GM18498 (cell line): ENCODE measurements at regions not wholly inside any gene's neighbourhood (a gene's known extent, or its start where the extent isn't known, plus 50 kb on each side); places are given as distances from the start of the nearest gene placed in this dataset.
"Not testable (repeated sequence)": the region's sequence is repeated elsewhere in the genome, so short reads cannot be mapped to it uniquely, and the experiment has no call there.

Experiments
- ATAC-seq: cut with Tn5 transposase; IDR thresholded peaks from one replicate; pipeline ENCODE4 v1.9.1; 2021; ENCODE audit warnings: mild to moderate bottlenecking, moderate library complexity; ENCODE audit not compliant: unreplicated experiment

DNA sequence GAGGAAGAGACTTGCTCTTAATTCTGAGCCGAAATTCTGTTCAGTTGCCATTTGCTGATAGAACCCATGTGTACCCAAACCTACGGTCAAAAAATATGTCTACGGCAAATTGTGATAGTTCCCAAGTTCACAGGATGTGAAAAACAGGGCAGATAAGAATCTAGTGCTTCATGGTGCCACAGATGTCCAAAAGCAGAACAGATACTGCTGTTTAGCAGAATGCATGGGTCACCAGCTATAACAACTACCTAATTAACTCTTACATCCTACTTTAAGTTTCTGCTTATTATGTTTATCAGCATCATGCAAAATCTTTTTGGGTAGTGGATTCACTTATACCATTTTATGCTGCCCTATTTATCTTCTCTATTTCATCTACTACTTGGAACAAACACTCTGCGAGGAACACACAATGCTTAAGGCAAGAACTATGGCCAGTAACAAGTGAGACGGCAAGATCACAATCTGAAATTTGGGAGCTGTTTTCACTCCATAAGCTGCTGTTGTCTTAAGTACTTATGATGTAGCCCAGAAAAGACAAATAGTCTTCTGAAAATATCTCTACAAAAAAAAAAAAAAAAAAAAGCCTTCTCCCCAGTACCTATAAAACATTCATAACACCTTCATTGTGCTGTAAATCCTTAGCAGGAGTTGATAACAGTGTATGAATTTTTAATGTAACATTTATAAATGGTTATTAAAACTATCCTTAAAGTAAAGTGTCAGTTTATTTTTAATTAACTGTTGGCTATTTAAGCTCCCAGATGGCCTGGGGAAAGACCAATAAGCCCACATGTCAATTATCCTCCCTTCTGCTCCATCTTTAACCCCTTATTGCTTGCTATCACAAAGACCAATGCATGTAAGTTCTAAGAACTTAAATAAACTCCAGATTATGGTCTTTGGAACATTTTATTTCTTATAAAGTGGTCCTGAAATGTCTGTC, 232.3 kb downstream of the TLR4 start:
- ATAC-seq, result peak; percentile 99

DNA sequence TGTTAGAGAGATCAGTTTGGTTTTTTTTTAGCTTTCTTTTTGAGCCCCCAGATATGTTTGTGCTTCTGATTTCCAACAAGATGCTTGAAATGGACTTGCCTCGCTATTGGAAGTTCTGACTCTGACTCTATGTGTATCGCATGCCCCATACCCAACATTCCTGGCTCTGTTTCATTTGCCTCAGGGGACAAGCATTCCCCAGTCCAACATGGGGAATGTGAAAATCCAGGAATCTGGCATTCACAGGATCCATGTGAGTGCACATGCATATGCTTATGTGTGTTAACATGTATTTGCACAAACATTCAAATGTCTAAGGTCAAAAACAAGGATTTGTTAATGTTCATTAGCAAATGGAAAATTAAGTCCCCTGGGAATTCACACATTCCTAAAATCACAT, 233.9 kb downstream of the TLR4 start:
- no peak for ATAC-seq

- ATAC-seq, result no peak
Observed at GRCh38 chr9:117938896-117939295, 234.7 kb downstream of the TLR4 start.

DNA sequence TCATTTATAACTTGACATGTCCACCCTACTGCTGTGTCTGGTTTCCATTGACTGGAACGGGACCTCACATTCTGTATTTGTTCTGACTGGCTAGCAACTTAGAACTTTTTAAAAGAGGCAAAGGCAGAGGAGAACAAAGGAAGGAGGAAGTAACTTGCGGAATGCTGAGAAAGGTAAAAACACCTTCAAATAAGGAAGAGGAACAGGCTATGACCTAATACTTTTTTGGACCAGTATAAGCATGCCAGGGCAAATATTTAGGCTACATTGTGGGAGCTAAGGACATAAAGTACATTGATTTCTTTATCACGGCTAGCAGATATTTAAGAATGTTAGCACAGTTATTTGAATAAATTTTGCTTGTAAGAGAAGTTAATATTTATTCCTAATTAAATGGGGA, 240.5 kb downstream of the TLR4 start:
- not testable (repeated sequence) for ATAC-seq

- ATAC-seq, result no peak
Observed at GRCh38 chr9:117945286-117945685, 241.1 kb downstream of the TLR4 start.

DNA sequence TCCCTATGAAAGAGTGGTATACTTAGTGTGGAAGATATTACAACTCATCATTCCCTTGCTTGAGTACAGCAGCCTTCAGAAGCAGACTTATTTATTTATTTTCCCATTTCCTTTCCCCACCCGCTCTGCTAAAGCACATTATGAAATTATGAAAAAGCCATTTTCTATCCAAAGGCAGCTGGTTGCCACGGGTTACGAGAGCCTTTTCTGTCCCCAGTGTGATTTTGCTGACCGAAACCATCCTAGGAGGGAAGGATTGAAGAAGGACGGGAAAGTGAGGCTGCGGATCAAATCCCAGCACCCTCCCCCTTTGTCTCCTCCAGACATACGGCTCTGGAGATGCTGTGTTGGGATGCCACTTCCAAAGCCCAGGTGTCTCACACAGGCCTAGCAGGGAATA, 246.9 kb downstream of the TLR4 start:
- no peak for ATAC-seq

DNA sequence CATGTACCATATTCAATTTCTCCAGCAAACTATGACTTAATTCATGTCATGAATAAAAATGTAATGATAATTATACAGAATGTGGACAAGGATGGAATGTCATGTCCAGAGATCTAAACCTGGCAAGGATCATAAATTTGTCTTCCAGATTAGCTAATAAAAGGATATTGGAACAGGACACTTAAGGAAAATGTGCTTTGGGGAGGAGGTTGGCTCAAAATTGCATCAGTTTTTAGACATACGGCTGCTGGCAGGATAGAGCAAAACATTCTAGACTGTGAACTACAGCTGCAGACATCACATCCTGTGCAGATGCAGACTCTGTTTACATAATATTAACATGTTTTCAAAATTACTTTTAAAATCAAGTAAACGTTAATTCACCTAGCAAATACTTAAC, 248.4 kb downstream of the TLR4 start:
- ATAC-seq, result no peak

- ATAC-seq, result no peak
Observed at GRCh38 chr9:117957267-117957666, 253.1 kb downstream of the TLR4 start.

DNA sequence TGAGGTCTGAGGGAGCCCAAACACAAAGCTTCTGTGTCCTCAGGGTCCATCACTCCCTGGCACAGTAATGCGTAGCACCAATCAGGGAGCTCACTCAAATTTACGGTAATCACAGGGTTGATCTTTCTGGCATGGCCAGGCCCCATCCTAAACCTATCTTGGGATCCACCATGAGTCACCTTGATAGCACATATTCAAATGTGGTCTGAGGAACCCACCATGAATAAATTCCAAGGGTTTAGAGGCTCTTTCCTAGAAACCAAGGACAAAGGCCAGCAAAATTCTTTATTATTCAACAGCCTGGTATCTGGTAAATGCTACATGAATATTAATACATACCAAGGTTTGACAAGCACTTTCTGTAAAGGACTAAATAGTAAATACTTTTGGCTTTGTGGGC, 254.5 kb downstream of the TLR4 start:
- no peak for ATAC-seq

DNA sequence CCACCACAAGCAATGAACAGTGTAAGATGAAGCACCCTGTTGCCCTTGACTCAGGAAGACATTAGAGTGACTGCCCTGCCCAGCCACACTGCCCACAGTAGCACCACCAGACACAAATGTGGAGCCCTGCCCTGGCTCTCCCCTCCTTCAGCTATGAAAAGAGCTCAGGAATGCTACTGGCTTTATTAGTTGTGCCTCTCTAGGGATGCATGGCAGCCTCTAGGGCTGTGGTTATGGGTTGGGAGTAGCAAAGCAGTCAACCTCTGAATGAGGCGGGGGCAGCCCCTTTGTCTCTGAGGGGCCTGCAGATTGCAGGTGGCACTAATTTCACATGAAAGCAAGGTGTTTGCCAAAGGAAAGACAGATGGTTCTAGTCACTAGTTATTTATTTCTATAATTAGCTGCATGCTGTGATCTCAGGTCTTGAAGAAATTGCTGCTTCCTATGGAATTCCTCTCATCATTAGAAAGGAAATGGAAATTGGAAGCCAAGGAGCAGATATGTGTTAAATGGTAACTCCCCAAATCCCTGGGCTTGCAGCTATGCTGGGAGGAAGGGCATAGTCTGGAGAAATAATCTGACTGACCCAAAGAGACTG, 259.4 kb downstream of the TLR4 start:
- ATAC-seq, result no peak

DNA sequence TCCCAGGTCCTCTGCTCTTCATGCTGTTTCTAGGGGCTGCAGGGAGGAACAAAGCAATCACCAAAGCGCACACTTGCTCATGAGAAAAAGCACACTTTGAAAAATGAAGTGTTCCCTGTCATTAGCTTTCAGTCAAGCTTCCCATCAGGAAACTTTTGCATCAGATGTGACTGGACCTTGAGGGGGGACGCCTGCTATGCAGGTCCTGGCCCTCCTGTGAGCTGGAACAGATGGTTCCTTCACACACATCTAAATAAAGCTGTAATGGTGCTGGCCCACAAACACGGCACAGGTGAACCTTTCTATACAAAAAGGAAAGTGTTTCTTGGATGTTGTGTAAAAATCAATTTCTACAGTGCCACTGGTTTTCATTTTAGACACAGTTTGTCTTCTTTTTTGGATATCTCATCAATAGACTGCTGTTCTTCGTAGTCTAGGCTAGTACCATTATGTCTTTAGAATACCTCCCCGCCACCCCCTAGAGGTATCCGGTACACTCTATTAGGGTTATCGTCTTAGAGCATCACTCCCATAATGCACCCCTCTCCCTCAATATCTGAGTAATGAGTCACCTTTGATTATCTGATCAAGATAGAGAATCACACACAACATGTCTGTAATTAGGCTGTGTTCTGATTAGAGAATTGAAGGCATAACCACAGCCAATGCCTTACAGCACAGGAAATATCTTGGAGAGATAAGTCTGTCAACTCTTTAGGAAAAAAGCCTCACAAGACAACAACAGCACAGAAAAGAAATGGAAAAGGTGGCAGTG, 266.3 kb downstream of the TLR4 start:
- no peak for ATAC-seq

DNA sequence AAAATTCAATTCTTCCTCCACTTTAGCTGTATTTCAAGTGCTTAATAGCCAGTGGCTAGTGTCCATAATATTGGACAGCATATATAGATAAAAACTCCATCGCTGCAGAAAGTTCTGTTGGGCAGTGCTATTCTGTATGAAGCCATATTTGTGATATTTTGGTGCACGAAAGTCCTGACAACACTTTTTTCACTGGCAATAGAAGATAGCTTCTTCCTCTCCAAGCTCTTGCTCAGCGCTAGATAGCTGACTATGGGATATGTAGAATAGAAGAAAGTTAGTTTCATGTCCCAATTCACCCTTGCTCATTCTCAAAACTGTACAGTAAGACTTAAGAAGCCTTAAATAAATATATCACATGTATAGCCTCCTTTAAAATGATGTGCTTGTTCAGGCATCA, 269.9 kb downstream of the TLR4 start:
- no peak for ATAC-seq

- ATAC-seq, result no peak
Observed at GRCh38 chr9:117979914-117980313, 275.7 kb downstream of the TLR4 start.

DNA sequence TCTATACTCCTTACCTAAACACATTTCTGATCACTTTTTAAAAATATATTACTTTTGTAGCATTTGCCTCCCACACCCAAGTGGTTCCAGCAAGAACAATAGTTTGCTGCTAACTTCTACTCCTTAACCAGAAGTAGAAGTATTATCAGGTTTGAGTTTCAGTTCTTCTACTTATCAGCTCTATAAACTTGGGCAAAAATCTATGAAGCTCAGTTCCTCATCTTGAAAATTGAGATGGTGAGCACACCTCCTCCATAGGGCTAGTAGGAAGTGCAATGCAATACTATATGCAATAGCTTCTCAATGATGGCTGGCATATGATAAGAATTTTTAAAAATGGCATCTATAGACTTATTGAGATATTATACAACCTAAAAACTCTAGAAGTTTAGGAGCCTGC, 283.7 kb downstream of the TLR4 start:
- ATAC-seq, result no peak

DNA sequence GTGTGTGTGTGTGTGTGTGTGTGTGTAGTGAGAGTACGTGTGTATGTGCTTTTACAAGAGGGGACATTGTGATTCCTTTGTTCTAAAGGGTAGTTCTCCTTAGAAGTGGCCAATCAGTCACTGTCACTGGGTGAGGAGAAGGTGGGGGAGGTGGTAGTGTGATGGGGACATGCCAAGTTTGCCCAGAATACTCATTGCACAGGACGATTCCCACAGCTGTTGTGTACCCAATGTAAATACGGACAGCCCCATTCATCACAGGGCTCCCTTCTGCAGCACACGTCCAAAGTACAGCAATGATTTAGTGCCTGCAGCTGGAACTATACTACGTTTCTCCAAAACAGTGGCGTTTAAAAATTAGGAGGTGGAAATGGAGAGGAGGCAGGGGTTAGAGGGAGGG, 287.8 kb downstream of the TLR4 start:
- ATAC-seq, result no peak

DNA sequence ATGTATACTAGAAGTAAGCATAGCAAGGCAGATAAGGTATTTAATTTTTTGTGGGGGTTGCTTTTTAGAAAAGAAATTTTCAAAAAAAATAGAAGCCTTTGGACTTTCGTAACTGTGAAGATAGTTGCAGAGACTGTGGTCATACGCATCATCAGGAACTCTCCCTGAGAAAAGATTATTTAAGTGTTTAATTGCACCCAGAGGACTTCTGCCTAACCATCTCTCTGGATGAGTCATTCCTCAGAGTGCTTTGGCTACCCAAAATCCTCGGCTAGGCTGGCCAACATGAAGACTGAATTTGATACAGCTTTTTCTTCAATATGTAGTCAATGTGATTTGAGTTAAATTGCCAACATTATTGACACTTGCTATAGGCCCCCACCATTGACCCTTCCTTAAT, 296.4 kb downstream of the TLR4 start:
- ATAC-seq, result no peak

DNA sequence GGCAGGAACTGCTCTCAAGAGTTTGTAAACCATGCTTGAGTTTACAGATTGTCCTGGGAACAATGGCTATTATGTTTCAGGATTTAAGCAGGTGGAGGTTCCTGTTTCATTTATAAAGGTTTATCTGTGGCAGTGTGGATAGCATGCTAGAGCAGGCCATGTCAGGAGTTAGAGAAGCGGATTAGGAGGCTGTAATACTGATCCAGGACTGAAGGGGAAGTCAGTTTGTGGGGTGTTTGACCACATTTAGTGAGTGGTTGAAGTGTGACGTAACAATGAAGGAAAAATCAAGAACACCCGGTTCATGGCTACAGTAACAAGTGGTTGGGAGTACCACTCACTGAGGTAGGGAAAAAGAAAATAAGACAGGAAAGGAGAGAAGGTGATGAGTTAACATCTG, 299.0 kb downstream of the TLR4 start:
- no peak for ATAC-seq

DNA sequence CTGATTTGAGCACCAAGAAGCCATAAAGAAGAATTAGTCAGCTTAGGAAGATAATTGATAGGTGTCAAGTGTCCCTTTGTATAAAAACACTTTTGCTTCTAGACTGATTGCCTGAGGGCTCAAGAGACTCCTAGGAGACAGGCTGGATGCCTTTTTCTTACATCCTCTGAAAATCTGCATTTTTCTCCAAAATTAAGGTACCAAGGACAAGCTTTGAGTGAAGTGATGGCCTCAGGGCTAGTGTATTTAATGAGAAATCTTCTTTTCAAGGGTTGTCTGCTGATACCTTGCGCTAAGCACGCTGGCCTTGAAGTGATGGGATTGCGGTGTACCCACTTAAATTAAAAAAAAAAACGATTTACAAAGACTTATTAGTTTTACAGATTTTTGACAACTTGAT, 304.0 kb downstream of the TLR4 start:
- ATAC-seq, result no peak

DNA sequence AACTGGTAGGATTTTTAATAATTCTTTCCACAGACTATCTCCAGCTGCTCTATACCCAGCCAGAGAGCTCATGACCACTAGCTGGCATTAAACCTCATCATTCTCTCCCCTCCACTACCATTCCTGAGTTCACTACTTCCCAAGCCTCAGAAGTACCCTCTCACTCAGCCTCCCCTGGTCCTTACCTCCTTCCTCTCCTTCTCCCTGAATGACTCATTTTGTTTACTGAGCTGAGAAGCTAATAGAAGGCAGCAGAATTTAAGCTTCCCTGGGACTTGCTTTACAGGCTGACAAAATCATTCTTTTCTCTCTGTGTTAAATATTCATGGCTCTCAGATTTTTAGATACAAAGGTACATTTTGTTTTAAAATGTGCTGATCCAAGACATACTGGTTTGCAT, 305.4 kb downstream of the TLR4 start:
- ATAC-seq, result no peak

DNA sequence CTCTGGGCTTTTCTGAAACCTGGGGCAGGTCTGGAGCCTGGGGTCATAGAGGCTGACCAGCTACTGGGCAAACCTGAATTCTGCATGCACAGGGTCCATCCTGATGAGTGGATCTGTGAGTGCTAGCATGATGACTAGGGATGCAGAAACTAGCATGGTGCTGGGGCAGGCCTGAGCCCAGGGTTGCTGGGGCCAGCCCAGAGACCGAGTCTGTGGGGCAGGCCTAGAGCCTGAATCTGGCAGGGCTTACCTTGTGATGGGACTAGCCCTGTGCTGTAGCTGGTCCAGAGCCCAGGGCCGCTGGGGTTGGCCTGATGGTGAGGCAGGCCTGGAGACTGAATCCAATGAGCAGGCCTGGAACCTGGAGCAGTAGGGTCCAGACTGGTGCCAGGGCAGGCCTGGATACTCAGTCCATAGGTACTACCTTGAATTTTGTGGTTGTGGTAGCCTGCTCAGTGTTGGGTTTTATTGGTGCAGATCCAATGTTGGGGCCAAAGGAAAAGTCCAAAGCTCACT, 313.5 kb downstream of the TLR4 start:
- ATAC-seq, result no peak

DNA sequence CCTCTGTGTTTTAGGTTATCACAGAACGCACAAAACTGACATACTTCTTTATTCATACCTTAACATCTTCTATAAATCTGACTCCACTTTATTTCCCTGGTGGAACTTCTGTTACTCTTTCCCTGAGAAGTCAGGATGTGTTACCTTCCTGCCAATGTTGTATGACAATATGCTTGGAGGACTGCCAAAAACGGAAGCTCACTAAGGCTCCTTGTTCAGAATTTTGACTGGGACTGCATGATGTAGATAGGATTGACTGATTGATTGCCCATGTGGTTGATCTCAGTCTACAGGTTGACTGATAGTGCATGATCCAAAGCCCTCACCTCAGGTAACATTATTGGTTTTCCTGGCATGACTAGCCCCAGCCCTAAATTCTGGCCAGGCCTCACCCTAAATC, 319.4 kb downstream of the TLR4 start:
- ATAC-seq, result no peak

DNA sequence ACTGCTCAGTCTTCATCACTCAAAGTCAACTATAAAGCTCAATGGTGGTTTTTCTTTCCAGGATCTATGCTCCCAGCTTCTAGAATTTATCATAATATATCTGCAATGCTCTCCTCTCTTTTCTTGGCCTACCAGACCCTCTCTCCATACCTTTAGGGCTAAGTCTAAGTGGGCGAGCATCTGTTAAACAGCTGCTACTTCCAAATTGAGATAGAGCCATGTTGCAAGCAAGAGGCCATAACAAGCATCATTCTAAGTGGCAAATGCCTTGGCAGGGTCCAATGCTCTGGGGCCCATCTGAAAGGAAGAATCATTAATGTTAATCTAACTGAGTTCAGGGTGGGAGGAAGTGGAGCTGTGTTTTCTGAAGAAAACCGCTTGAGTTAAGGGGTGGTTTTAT, 324.0 kb downstream of the TLR4 start:
- no peak for ATAC-seq
